NCI-H1417 treated with DMSO at 0.1 percent for 48 hours (cell line): ENCODE measurements at regions not wholly inside any gene's neighbourhood (a gene's known extent, or its start where the extent isn't known, plus 50 kb on each side); places are given as distances from the start of the nearest gene placed in this dataset.

Source experiments
- DNase-seq: peaks from one replicate; lab custom pipeline; 2025; lab: John Stamatoyannopoulos, UW

GRCh38 chr6:169890049-169890448 lies 138.6 kb downstream of the ERMARD start:
- no peak for DNase-seq

- DNase-seq: no peak
Observed at GRCh38 chr6:169887529-169888140, 136.2 kb downstream of the ERMARD start.

- DNase-seq: no peak
Observed at GRCh38 chr6:169886631-169887227, 135.3 kb downstream of the ERMARD start.

GRCh38 chr6:169885831-169886230 lies 134.4 kb downstream of the ERMARD start:
- no peak for DNase-seq

- DNase-seq: no peak
Observed at GRCh38 chr6:169885131-169885530, 133.7 kb downstream of the ERMARD start.

- no peak for DNase-seq
Observed at GRCh38 chr6:169884158-169884557, 132.7 kb downstream of the ERMARD start.

- no peak for DNase-seq
Observed at GRCh38 chr6:169883316-169883715, 131.9 kb downstream of the ERMARD start.

- DNase-seq: no peak
Observed at GRCh38 chr6:169881976-169882375, 130.6 kb downstream of the ERMARD start.

GRCh38 chr6:169881398-169881797 lies 130.0 kb downstream of the ERMARD start:
- DNase-seq: no peak

- no peak for DNase-seq
Observed at GRCh38 chr6:169880516-169880915, 129.1 kb downstream of the ERMARD start.

- DNase-seq: no peak
Observed at GRCh38 chr6:169869301-169869700, 117.9 kb downstream of the ERMARD start.

GRCh38 chr6:169868458-169868857 lies 117.0 kb downstream of the ERMARD start:
- DNase-seq: no peak

- no peak for DNase-seq
Observed at GRCh38 chr6:169867751-169868191, 116.3 kb downstream of the ERMARD start.

GRCh38 chr6:169866668-169867521 lies 115.5 kb downstream of the ERMARD start:
- no peak for DNase-seq

- no peak for DNase-seq
Observed at GRCh38 chr6:169866140-169866534, 114.7 kb downstream of the ERMARD start.

- no peak for DNase-seq
Observed at GRCh38 chr6:169865346-169866139, 114.1 kb downstream of the ERMARD start.

- DNase-seq: peak; percentile 79
Observed at GRCh38 chr6:169864148-169865020, 113.0 kb downstream of the ERMARD start.

- DNase-seq: no peak
Observed at GRCh38 chr6:169863710-169864109, 112.3 kb downstream of the ERMARD start.

GRCh38 chr6:169862892-169863525 lies 111.6 kb downstream of the ERMARD start:
- DNase-seq: peak; percentile 49

GRCh38 chr6:169862043-169862891 lies 110.8 kb downstream of the ERMARD start:
- no peak for DNase-seq
